HG03135 (cell line): ENCODE measurements at regions not wholly inside any gene's neighbourhood (a gene's known extent, or its start where the extent isn't known, plus 50 kb on each side); places are given as distances from the start of the nearest gene placed in this dataset.
"Not testable (repeated sequence)": the region's sequence is repeated elsewhere in the genome, so short reads cannot be mapped to it uniquely, and the experiment has no call there.

ENCODE experiments used
- ATAC-seq: cut with Tn5 transposase; IDR thresholded peaks from one replicate; pipeline ENCODE4 v1.9.1; 2021; ENCODE audit warnings: mild to moderate bottlenecking, moderate library complexity; ENCODE audit not compliant: unreplicated experiment

- ATAC-seq, result no peak
Observed at GRCh38 chr19:30102239-30102638, 160.2 kb downstream of the URI1 start.

DNA sequence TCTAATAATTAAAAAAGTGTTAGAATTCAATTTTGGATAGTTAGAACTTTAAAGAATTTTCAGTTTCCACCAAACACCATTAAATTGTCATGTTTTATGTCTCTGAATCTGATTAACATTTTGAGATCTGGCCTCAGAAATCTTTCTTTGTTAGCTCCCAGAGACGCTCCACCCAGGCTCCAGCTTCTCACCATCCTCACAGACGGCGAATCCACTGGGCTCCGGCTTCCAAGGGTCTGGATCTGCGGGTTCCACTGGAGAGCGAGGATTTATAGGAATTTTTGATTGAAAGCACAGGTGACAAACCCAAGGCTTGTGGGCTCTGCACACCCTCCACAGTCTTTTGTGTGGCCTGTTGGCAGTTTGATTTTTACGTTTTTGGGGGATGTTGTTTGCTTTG is 160.6 kb downstream of the URI1 start:
- no peak for ATAC-seq

DNA sequence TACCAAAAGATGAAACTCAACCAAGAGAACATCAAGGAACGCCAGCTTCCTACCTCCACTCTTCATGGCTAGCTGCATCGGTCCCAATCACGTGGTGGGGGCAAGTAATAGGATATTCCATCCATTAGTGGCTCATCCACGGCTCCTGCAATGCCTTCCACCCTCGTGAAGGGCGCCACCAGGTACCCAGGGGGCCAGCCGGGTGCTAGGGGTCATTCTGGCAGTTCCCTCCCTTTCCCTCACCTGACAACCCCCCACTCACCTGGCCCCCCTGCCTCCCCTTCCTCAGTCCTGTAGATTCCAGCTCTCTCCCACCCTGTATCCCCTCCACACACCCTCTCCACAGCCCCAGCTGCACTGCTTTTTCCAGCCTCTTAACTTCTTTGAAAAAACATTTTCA is 161.9 kb downstream of the URI1 start:
- ATAC-seq, result no peak

DNA sequence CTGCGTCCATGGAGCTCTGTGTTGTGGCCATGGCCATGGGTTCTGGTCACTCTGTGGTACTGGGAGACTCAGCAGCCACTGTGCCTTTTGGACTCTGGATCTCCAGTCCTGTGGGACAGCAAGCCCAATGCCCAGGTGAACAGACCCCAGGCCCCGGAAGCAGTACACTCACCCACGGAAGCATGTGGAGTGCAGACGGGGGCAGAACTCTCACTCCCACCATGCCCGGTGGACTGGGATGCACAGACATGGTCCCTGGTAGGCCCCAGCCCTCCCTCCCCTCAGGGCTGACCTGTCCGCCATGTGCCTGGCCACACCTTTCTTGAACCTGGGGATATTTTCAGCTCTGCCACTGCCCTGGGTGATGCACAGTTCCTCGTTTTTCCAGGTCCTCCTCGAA is 163.3 kb downstream of the URI1 start:
- ATAC-seq, result no peak

DNA sequence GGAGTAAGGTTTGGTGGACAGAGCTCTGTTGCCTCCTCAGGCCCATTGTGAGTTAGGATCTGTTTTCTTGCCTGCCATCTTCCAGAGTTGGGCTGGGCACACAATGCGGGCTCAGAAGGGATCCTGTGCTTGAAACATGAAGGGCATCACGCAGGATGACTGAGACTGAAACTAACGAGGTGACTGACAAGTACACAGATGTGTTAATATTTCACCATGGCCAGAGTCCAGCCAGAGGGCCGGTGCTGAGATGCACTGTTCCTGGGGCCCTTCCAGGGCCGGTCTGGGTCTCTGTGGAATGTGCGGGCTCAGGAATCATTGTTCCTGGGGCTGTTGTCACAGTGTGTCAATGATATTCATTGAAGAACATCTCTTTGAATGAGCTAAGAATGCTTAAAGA is 163.7 kb downstream of the URI1 start:
- no peak for ATAC-seq

DNA sequence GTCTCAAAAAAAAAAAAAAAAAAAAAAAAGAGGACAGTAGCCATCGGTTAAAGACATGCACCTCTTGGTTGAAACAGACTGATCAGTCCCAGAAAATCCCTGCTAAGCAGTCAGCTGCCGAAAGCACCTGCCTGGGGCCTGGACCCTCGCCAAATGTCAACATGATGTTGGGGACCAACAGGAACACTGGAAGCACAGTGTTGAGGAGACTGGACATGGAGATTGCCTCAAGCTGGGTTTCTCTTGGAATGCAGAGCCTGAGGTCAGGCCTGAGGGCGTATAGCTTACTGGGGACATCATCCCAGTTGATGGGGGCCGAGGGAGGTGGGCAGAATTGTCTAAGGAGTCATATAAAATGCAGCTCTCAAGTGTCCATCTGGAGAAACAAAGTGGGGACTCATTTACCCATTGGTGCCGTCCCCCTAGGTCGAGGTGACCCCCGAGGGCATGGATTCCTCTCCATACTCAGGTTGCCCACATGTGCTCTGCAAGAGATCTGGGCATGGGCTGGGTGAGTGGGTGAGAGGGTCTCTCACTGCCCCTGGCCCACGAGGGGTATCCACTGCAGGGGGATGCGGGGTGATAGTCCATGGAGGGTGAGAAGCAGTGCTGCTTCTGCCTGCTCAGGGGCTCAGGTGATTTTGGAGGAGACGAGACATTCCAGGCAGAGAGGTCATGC is 164.5 kb downstream of the URI1 start:
- ATAC-seq, result no peak

DNA sequence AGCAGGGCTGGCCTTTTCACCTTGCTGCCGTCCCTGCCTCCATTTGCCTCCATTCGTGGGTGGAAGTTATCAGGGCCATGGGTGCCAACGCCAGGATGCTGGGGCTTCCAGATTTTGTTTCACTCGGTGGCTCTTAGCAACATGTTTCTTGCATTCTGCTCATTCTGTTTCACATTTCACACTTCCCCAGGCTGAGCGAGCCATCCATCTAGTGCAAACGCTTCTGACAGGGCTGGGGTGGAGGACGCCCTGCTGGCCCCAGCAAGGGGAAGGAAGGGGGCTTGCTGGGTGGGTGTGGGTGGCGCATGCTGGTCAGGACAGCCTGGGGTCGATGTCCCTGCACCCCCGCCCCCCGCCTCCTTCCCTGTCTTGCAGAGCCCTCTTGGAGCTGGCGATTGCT is 165.2 kb downstream of the URI1 start:
- ATAC-seq, result no peak

DNA sequence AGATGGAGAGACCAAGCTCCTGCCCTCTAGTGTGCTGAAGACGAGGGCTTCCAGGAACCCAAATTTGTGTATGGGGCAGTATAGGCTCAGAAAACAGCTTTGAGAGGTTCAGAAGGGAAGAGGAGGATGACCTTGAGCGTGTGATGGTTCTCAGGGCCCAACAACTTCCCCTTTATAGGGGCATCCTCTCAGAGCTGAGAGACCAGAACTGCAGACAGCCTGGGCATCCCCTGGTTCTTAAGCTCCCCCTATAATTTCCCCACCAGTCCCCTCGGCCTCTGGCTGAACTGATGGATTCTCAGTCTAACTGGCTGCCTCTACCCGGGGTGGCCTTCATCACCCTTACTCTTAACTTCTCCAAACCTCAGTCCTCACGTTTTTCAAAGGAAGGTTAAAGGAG is 167.5 kb downstream of the URI1 start:
- no peak for ATAC-seq

- no peak for ATAC-seq
Observed at GRCh38 chr19:30111021-30111855, 169.2 kb downstream of the URI1 start.

DNA sequence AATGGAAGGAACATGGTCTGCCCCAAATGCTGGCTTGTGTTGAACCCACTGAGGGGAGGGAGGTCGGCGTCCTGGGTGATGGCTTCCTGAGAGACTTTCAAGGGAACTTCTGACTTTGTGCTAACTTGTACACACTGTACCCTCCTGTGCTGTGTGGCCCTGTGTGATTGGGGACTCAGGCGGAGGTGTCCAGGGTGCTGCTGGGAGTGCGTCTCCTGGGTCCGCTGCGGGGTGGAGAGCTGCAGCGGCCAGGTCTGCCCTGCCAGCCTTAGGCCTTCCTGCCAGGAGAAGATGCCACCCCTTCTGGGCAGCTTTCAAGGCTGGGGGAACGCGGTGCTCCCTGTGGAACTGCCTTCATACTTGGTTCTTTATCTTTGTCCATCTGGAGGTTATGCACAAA is 170.1 kb downstream of the URI1 start:
- ATAC-seq, result no peak

GRCh38 chr19:30112666-30113065 is 170.6 kb downstream of the URI1 start:
- ATAC-seq, result no peak

DNA sequence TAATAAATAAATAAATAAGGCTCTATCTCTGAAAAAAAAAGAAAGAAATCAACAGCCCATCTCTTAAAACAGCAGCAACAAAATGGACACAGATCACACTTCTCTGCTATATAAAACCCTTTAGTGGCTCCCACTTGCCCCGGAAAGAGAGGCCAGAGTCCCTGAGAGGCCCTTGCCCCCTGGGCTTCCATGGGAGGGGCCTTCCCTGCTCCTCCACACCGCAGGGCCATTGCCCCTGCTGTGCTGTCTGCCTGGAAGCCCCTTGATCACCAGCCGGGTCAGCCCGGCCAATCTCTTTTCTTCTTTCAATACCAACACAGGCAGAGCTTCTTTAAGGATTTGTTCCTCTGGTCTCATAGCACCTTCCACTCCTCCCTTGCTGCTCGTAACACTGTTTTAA is 171.1 kb downstream of the URI1 start:
- ATAC-seq, result no peak

- ATAC-seq, result not testable (repeated sequence)
Observed at GRCh38 chr19:30114095-30114494, 172.1 kb downstream of the URI1 start.

- no peak for ATAC-seq
Observed at GRCh38 chr19:30115947-30116346, 173.9 kb downstream of the URI1 start.

GRCh38 chr19:30116530-30116929 is 174.5 kb downstream of the URI1 start:
- ATAC-seq, result no peak

DNA sequence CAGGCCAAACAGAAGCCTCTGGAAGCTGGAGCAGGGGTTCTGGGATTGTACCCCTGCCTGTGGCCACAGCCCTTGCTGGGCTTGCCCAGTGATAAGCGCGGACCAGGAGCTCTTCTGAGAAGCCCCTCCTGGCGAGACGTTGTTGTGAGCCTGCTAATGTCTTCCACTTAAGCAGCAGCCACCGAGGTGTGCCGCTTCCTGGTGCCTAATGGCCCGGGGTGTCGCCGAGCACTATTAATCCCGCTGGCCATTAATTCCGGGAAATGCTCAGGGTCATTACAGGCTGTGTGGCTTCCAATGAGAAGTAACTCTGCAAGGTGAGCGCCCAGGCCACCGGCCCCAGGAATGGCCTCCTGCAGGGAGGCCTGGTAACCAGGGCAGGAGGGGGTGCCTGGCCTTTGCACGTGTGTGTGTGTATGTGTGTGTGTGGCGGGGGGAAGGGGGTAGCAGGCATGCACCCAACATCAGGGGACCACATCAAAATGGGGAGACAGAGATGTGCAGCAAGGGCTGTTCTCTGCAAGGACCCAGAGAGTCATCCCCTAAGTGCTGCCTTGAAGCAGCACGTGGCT is 175.0 kb downstream of the URI1 start:
- ATAC-seq, result no peak

GRCh38 chr19:30117636-30118145 is 175.7 kb downstream of the URI1 start:
- no peak for ATAC-seq

DNA sequence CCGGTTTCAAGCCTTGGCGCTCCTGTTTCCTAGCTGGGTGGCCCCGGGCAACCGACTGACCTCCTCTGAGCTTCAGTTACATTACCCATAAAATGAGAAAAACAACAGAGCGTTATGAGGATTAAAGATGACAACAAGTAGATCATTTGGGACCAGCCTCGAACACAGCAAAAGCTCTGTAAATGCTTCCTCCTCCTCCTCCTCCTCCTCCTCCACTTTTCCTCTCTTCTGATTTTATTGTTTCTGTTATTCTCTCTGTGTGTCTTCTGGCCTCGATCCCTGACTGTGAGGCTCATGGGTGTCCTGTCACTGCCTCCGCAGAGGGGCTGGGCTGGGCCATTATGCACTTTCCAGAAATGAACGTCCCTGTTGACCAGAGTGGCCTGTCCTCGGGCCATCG is 176.2 kb downstream of the URI1 start:
- no peak for ATAC-seq

GRCh38 chr19:30118760-30119159 is 176.7 kb downstream of the URI1 start:
- no peak for ATAC-seq

GRCh38 chr19:30119180-30119908 is 177.3 kb downstream of the URI1 start:
- ATAC-seq, result no peak

DNA sequence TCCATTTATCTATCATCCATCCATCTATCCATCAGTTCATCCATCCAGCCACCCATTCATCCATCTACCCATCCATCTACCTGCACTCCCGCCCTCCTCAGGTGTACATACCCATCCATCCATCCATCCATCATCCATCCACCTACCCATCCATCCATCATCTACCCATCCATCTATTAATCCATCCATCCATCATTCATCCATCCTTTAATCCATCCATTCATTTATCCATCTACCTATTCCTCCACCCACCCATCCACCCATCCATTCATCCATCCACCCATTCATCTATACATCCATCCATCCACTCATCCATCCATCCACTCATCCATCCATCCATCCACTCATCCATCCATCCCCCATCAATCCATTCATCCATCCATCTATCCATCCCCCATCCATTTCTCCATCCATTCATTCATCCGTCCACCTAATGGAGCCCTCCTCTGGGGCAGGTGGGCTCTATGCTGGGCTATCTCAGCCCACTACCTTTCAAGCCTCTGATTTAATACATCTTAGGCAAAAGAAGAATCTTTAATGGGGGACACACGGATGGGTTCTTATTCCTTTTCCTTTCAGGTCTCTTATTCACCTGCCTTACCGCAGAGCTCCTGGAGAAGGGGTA is 178.9 kb downstream of the URI1 start:
- no peak for ATAC-seq
